ENCODE measurements at regions not wholly inside any gene's neighbourhood (a gene's known extent, or its start where the extent isn't known, plus 50 kb on each side); places are given as distances from the start of the nearest gene placed in this dataset.

- H3K27me3 ChIP-seq = no peaks in the 10 kb centered on the region
- no peaks in the 10 kb centered on the region for H3K4me1 ChIP-seq
- DNase-seq = no peak
- H3K27ac ChIP-seq = no peak overlapping the region
- H3K4me3 ChIP-seq = no peak overlapping the region
- 84 to 87% methylated on average over 5 of the region's 5 CpGs for WGBS, 2 donors
- no peaks in the 10 kb centered on the region for H3K36me3 ChIP-seq
- intact Hi-C loops (cut with DNase I) = no loop called here
- H3K9me3 ChIP-seq = no peaks in the 10 kb centered on the region
- TF ChIP-seq, protein P1, sequence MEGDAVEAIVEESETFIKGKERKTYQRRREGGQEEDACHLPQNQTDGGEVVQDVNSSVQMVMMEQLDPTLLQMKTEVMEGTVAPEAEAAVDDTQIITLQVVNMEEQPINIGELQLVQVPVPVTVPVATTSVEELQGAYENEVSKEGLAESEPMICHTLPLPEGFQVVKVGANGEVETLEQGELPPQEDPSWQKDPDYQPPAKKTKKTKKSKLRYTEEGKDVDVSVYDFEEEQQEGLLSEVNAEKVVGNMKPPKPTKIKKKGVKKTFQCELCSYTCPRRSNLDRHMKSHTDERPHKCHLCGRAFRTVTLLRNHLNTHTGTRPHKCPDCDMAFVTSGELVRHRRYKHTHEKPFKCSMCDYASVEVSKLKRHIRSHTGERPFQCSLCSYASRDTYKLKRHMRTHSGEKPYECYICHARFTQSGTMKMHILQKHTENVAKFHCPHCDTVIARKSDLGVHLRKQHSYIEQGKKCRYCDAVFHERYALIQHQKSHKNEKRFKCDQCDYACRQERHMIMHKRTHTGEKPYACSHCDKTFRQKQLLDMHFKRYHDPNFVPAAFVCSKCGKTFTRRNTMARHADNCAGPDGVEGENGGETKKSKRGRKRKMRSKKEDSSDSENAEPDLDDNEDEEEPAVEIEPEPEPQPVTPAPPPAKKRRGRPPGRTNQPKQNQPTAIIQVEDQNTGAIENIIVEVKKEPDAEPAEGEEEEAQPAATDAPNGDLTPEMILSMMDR (IDR thresholded peaks at IDR 0.05) = no peak
- TF ChIP-seq POLR2AphosphoS5 (IDR thresholded peaks at IDR 0.05) = no peak
- TF ChIP-seq POLR2A (IDR thresholded peaks at IDR 0.05) = no peak
- TF ChIP-seq EP300 (IDR thresholded peaks at IDR 0.05) = no peak
Measured at GRCh38 chr13:54004026-54004699, 975.5 kb downstream of the OLFM4 start.

GRCh38 chr13:54016542-54016941, 987.9 kb downstream of the OLFM4 start:
- Histone ChIP-seq H3K27me3 (no peaks in the 10 kb centered on the region), H3K9me3 (no peaks in the 10 kb centered on the region), H3K4me1 (no peaks in the 10 kb centered on the region), H3K27ac (no peak overlapping the region), H3K36me3 (no peaks in the 10 kb centered on the region), H3K4me3 (no peak overlapping the region)
- no peak for TF ChIP-seq EP300 (IDR thresholded peaks at IDR 0.05)
- TF ChIP-seq POLR2A (IDR thresholded peaks at IDR 0.05) = no peak
- TF ChIP-seq POLR2AphosphoS5 (IDR thresholded peaks at IDR 0.05) = no peak
- TF ChIP-seq, protein P1 (IDR thresholded peaks at IDR 0.05) = no peak
- intact Hi-C loops (cut with DNase I) = no loop called here
- DNase-seq = no peak
- 80 to 82% methylated on average over 1 of the region's 1 CpG for WGBS, 2 donors

- no peaks in the 10 kb centered on the region for H3K4me1 ChIP-seq
- H3K4me3 ChIP-seq = no peak overlapping the region
- H3K27ac ChIP-seq = no peak overlapping the region
- no peaks in the 10 kb centered on the region for H3K9me3 ChIP-seq
- H3K36me3 ChIP-seq = no peaks in the 10 kb centered on the region
- no peaks in the 10 kb centered on the region for H3K27me3 ChIP-seq
- intact Hi-C loops (cut with DNase I) = no loop called here
- no peak for DNase-seq
- 89 to 90% methylated on average over 3 of the region's 3 CpGs for WGBS, 2 donors
- TF ChIP-seq, protein P1 (IDR thresholded peaks at IDR 0.05) = no peak
- no peak for TF ChIP-seq POLR2A (IDR thresholded peaks at IDR 0.05)
- no peak for TF ChIP-seq EP300 (IDR thresholded peaks at IDR 0.05)
- TF ChIP-seq POLR2AphosphoS5 (IDR thresholded peaks at IDR 0.05) = no peak
Measured at GRCh38 chr13:54018485-54018884, 989.9 kb downstream of the OLFM4 start.

DNA sequence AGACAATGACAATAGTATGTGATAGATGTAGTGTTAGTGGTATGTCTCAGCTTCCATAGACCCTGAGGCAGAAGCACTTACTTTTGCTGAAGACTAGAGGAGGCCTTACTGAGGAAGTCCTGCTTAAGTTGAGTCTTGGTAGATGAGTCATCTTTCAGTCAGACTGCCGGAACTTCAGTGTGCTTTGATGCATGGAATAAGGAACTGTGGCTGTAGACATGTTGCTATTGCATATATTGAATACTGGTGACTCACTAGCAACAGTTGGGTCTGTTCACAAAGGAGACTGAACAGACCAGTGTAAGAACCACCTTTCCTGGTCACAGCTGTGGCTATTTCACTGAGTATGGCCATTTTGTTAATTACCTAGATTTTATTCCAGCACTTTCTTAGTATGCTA, 1000.6 kb downstream of the OLFM4 start:
- H3K27me3 ChIP-seq = no peaks in the 10 kb centered on the region
- intact Hi-C loops (cut with DNase I) = no loop called here
- no peaks in the 10 kb centered on the region for H3K36me3 ChIP-seq
- TF ChIP-seq POLR2A (IDR thresholded peaks at IDR 0.05) (no peak), EP300 (IDR thresholded peaks at IDR 0.05) (no peak), POLR2AphosphoS5 (IDR thresholded peaks at IDR 0.05) (no peak)
- TF ChIP-seq, protein P1 (IDR thresholded peaks at IDR 0.05) = no peak
- H3K4me1 ChIP-seq = peaks cover 0 to 8% (median 0%) of the 10 kb centered on the region in 4 donors
- no peak overlapping the region for H3K27ac ChIP-seq
- 38 to 69% methylated on average over 1 of the region's 1 CpG for WGBS, 2 donors
- no peak for DNase-seq
- H3K9me3 ChIP-seq = peaks cover 0 to 5% (median 2%) of the 10 kb centered on the region in 4 donors
- no peak overlapping the region for H3K4me3 ChIP-seq

GRCh38 chr13:54029720-54030119, 1001.1 kb downstream of the OLFM4 start:
- Histone ChIP-seq H3K4me3 (no peak overlapping the region), H3K27me3 (no peaks in the 10 kb centered on the region), H3K27ac (no peak overlapping the region), H3K36me3 (no peaks in the 10 kb centered on the region), H3K4me1 (peaks cover 0 to 8% (median 0%) of the 10 kb centered on the region in 4 donors), H3K9me3 (peaks cover 0 to 3% (median under 1%) of the 10 kb centered on the region in 4 donors)
- no peak for DNase-seq
- WGBS, 2 donors = 48 to 64% methylated on average over 4 of the region's 4 CpGs
- intact Hi-C loops (cut with DNase I) = no loop called here
- TF ChIP-seq, protein P1 (IDR thresholded peaks at IDR 0.05) = no peak
- TF ChIP-seq EP300 (IDR thresholded peaks at IDR 0.05) = no peak
- TF ChIP-seq POLR2AphosphoS5 (IDR thresholded peaks at IDR 0.05) = no peak
- no peak for TF ChIP-seq POLR2A (IDR thresholded peaks at IDR 0.05)

All from sigmoid colon (tissue), 6 donors.